GM12874 (cell line): ENCODE measurements at regions not wholly inside any gene's neighbourhood (a gene's known extent, or its start where the extent isn't known, plus 50 kb on each side); places are given as distances from the start of the nearest gene placed in this dataset.

Experiments
- CTCF ChIP-seq: IDR thresholded peaks from 2 replicates; pipeline ENCODE4 v1.5.1; 2011; ENCODE audit warnings: low read depth, mild to moderate bottlenecking, control low read depth, low read length, moderate library complexity; ENCODE audit not compliant: insufficient read depth

GRCh38 chr18:72601481-72601880 lies 57.3 kb upstream of the CBLN2 start:
- no peak for TF ChIP-seq CTCF
